GM13976 (cell line): ENCODE measurements at regions not wholly inside any gene's neighbourhood (a gene's known extent, or its start where the extent isn't known, plus 50 kb on each side); places are given as distances from the start of the nearest gene placed in this dataset.
"Not testable (repeated sequence)": the region's sequence is repeated elsewhere in the genome, so short reads cannot be mapped to it uniquely, and the experiment has no call there.

Source experiments
- DNase-seq: peaks from one replicate; pipeline ENCODE4 v3.0.0; 2012; ENCODE audit warnings: low spot score
- in situ Hi-C: fragments of 300-500 bp; cut with MboI; formaldehyde crosslinking; loops from one replicate; pipeline ENCODE4 v1.12.0; 2022; ENCODE audit warnings: low sequenced_read_pairs, mixed read lengths, inconsistent platforms; ENCODE audit not compliant: unreplicated experiment
- TF ChIP-seq, protein P1 (sequence below): IDR thresholded peaks from 2 replicates; pipeline ENCODE4 v1.5.1; 2012; ENCODE audit warnings: borderline replicate concordance, mild to moderate bottlenecking; ENCODE audit not compliant: insufficient read depth; ENCODE audit errors: extremely low read depth, missing control alignments, control extremely low read depth

DNA sequence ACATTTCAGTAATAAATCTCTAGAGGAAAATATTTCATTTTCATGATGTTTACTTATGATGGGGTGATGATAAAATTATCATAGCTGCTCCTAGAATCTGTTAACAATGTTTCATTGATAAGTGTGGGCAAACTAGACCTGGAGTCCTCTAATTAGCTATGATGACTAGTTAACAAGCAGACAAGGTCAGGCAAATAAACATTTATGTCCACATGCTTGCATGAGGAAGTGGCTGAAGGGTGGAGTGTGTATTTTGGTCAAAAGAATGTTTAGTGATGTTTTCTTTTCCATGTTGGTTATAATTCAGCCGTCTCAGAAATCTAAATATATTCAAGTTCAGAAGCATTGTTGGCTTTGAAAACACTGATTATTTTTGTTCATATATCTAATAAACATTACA is 99.9 kb upstream of the FN1 start:
- TF ChIP-seq, protein P1, sequence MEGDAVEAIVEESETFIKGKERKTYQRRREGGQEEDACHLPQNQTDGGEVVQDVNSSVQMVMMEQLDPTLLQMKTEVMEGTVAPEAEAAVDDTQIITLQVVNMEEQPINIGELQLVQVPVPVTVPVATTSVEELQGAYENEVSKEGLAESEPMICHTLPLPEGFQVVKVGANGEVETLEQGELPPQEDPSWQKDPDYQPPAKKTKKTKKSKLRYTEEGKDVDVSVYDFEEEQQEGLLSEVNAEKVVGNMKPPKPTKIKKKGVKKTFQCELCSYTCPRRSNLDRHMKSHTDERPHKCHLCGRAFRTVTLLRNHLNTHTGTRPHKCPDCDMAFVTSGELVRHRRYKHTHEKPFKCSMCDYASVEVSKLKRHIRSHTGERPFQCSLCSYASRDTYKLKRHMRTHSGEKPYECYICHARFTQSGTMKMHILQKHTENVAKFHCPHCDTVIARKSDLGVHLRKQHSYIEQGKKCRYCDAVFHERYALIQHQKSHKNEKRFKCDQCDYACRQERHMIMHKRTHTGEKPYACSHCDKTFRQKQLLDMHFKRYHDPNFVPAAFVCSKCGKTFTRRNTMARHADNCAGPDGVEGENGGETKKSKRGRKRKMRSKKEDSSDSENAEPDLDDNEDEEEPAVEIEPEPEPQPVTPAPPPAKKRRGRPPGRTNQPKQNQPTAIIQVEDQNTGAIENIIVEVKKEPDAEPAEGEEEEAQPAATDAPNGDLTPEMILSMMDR = no peak
- in situ Hi-C loops = no loop called here
- no peak for DNase-seq

DNA sequence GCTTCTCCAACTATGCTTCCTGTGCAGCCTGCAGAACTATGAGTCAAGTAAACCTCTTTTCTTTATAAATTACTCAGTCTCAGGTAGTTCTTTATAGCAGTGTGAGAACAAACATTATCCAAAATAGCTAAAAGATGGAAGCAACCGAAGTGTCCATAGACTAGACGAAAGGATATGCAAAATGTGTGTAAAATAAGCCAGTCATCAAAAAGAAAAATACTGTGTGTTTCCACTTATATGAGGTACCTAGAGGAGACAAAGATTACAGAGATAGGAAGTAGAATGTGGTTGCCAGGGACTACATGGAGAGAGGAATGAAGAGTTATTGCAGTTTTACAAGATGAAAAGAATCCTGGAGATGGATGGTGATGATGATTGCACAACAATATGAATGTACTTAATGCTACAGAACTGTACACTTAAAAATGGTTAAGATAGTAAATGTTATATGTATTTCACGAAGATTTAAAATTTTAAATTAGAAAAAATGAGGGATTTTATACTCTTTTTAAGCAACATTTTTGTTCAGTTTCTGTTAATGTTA is 99.3 kb upstream of the FN1 start:
- in situ Hi-C loops = no loop called here
- TF ChIP-seq, protein P1 = no peak
- no peak for DNase-seq

DNA sequence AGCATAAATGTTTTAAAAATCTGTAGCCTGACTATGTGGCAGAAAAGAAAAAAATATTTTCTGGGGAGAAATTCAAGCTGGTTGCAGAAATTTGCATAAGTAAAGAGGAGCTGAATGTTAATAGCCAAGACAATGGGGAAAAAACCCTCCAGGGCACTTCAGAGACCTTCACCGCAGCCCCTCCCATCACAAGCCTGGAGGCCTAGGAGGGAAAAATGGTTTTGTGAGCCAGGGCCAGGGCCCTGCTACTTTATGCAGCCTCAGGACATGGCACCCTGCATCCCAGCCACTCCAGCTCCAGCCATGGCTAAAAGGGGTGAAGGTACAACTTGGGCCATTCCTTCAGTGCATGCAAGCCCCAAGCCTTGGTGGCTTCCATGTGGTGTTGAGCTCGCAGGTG is 97.8 kb upstream of the FN1 start:
- DNase-seq, in situ Hi-C loops: not testable (repeated sequence)

DNA sequence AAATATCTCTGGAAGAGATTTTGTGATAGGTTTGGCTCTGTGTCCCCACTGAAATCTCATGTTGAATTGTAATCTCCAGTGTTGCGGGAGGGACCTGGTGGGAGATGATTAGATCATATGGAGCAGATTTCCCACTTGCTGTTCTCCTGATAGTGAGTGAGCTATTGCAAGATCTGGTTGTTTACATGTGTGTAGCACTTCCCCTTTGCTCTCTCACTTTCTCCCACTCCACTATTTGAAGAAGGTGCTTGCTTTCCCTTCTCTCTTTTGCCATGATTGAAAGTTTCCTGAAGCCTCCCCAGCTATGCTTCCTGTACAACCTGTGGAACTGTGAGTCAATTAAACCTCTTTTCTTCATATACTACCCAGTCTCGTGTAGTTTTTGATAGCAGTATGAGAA is 97.0 kb upstream of the FN1 start:
- no peak for DNase-seq
- TF ChIP-seq, protein P1 = no peak
- in situ Hi-C loops = no loop called here

DNA sequence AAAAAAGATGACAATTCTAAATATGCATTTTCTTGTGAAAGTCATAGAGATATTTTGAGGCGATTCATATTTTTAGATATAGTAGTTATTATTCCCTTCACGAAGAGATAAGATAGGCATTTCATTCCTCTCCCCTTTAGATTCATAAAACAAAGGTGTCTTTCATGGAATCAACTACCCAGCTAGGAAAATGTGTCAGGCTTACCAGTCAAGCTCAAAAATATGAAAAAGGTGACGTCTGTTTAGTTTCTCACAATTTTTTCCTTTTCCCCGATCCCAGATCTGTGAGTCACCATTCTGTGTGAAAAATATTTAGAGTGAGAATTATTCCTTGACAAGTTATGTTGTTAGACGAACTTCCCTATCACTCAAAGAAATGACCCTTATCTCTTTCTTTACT is 95.4 kb upstream of the FN1 start:
- TF ChIP-seq, protein P1 = no peak
- DNase-seq = no peak
- in situ Hi-C loops = no loop called here

DNA sequence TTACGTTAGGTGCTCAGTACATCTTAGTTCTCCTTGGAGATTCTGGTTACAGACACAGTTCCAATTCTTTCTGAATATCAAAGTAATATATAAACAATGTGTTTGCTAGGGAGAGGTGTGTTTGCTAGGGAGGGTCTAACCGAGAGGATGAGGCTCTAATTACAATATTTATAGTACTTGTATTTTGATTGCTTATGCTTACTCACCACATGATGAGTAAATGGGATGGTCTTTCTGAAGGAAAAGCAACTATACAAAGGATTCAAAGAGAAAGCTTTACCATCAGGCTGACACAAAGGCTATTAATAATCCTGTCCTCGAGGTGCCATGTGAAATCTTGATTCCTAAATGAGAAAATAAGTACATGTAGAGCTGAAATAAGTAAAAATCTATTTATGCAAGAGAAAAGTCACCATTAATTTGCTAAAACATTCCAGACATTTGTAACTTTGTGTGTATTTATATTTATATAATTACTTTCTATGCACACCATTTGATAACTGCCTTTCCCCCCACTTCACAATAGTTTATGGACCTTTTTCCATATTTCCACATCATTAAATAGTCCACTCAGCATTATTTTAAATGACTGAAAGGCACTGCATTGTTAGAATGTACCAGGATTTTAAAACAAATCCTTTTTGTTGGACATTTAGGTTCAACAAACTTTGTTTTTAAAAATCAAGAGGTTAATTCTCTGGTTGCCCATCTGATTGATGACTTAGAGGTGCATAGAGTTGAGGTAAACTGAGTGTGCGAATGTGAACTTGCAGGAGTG is 94.5 kb upstream of the FN1 start:
- TF ChIP-seq, protein P1 = no peak
- in situ Hi-C loops = no loop called here

DNA sequence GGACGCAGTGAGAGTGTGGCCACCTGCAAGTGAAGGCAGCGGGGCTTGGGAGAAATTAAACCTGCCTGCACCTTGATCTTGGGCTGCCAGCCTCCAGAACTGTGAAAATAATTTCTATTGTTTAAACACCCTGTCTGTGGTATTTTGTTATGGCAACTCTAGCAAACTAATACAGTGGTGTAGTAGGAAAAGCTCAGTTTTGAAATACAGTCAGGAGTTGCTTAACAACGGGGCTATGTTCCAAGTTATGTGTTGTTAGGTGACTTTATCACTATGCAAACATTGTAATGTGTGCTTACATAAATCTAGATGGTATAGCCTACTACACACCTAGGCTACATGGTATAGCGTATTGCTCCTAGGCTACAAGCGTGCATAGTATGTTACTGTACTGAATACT is 93.4 kb upstream of the FN1 start:
- in situ Hi-C loops = no loop called here
- DNase-seq = no peak
- TF ChIP-seq, protein P1 = no peak

More for the DNA sequence above, 94.5 kb upstream of the FN1 start:
- no peak for DNase-seq
